Sigmoid colon (tissue), 4 donors: ENCODE measurements at regions not wholly inside any gene's neighbourhood (a gene's known extent, or its start where the extent isn't known, plus 50 kb on each side); places are given as distances from the start of the nearest gene placed in this dataset.
"Not testable (repeated sequence)": the region's sequence is repeated elsewhere in the genome, so short reads cannot be mapped to it uniquely, and the experiment has no call there.

ENCODE experiments used
- EP300 ChIP-seq, 4 donors: sonication (generic); formaldehyde crosslinking; IDR thresholded peaks; one replicate each; pipeline ENCODE4 v1.6.1; 2017; ENCODE audit warnings: antibody characterized with exemption in 4 of 4
- POLR2A ChIP-seq, 2 donors: fragments of 450-650 bp; IDR thresholded peaks; one replicate each; pipeline ENCODE4 v1.6.1; 2016; ENCODE audit warnings: antibody characterized with exemption in 2 of 2, mild to moderate bottlenecking in 2 of 2, moderate library complexity in 2 of 2
- POLR2AphosphoS5 ChIP-seq, 4 donors: sonication (generic); formaldehyde crosslinking; IDR thresholded peaks; one replicate each; pipeline ENCODE4 v1.6.1; 2017; ENCODE audit warnings: antibody characterized with exemption in 4 of 4
- TF ChIP-seq, protein P1 (sequence below), 4 experiments: fragments of 450-650 bp in 3 of 4; fragments of 200-600 bp in 1 of 4; IDR thresholded peaks; one replicate each; pipeline ENCODE4 v1.5.1; 2016 to 2019; ENCODE audit warnings: antibody characterized with exemption in 4 of 4, mild to moderate bottlenecking in 3 of 4, moderate library complexity in 2 of 4

DNA sequence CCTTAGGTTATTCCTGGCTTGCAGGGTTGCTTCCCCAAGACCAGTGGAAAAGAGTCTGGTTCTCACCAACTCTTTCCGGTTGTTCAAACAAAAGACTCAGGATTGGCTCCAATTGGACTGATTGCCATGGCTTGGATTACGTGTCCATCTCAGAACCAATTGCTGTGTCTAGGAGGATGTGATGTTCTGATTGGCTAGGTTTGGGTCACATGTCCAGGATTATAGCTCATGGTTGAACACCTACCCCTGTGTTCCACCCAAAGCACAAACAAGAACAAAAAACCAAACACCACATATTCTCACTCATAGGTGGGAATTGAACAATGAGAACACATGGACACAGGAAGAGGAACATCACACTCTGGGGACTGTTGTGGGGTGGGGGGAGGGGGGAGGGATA, 116.0 kb downstream of the C12orf75 start:
- TF ChIP-seq, protein P1, sequence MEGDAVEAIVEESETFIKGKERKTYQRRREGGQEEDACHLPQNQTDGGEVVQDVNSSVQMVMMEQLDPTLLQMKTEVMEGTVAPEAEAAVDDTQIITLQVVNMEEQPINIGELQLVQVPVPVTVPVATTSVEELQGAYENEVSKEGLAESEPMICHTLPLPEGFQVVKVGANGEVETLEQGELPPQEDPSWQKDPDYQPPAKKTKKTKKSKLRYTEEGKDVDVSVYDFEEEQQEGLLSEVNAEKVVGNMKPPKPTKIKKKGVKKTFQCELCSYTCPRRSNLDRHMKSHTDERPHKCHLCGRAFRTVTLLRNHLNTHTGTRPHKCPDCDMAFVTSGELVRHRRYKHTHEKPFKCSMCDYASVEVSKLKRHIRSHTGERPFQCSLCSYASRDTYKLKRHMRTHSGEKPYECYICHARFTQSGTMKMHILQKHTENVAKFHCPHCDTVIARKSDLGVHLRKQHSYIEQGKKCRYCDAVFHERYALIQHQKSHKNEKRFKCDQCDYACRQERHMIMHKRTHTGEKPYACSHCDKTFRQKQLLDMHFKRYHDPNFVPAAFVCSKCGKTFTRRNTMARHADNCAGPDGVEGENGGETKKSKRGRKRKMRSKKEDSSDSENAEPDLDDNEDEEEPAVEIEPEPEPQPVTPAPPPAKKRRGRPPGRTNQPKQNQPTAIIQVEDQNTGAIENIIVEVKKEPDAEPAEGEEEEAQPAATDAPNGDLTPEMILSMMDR (IDR thresholded peaks at IDR 0.05) = not testable (repeated sequence)
- TF ChIP-seq POLR2A, POLR2AphosphoS5, EP300 (IDR thresholded peaks at IDR 0.05): not testable (repeated sequence)
